ENCODE measurements at regions not wholly inside any gene's neighbourhood (a gene's known extent, or its start where the extent isn't known, plus 50 kb on each side); places are given as distances from the start of the nearest gene placed in this dataset.

GRCh38 chr5:120808135-120808534 is 344.0 kb downstream of the PRR16 start:
- TF ChIP-seq POLR2A (IDR thresholded peaks at IDR 0.05) = no peak
- TF ChIP-seq, protein P1, sequence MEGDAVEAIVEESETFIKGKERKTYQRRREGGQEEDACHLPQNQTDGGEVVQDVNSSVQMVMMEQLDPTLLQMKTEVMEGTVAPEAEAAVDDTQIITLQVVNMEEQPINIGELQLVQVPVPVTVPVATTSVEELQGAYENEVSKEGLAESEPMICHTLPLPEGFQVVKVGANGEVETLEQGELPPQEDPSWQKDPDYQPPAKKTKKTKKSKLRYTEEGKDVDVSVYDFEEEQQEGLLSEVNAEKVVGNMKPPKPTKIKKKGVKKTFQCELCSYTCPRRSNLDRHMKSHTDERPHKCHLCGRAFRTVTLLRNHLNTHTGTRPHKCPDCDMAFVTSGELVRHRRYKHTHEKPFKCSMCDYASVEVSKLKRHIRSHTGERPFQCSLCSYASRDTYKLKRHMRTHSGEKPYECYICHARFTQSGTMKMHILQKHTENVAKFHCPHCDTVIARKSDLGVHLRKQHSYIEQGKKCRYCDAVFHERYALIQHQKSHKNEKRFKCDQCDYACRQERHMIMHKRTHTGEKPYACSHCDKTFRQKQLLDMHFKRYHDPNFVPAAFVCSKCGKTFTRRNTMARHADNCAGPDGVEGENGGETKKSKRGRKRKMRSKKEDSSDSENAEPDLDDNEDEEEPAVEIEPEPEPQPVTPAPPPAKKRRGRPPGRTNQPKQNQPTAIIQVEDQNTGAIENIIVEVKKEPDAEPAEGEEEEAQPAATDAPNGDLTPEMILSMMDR (IDR thresholded peaks at IDR 0.05) = no peak
